ENCODE measurements at regions not wholly inside any gene's neighbourhood (a gene's known extent, or its start where the extent isn't known, plus 50 kb on each side); places are given as distances from the start of the nearest gene placed in this dataset.

DNA sequence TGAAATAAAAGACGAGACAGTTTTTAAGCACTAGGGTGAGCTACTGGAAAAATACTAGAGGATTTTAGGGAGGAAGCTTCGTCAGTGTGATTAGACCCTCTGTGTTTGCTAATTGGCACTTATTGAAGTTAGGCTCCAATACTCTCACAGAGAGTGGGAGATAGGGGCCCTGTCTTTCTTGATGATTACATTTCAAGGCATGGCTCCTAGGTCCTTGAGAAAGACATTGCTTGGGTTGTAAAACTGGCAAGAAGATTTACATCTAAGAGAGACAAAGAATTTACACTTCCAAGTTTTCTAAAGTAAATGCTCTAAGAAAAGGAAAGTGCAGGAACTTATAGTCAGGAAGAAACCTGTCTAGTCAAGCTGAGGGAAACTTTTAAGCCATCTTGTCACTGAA, 183.2 kb downstream of the C12orf50 start:
- no peaks in the 10 kb centered on the region for H3K9me3 ChIP-seq
- no peaks in the 10 kb centered on the region for H3K36me3 ChIP-seq
- no peaks in the 10 kb centered on the region for H3K4me1 ChIP-seq
- no peak overlapping the region for H3K27ac ChIP-seq
- no peak for DNase-seq
- TF ChIP-seq POLR2A (IDR thresholded peaks at IDR 0.05) (no peak), EP300 (IDR thresholded peaks at IDR 0.05; ENCODE audit: low read depth) (no peak), POLR2AphosphoS5 (IDR thresholded peaks at IDR 0.05) (no peak), CTCF (IDR thresholded peaks at IDR 0.05) (no peak)
- intact Hi-C loops (cut with DNase I; ENCODE audit: low total_unique reads): no loop called here
- in situ Hi-C loops (cut with MboI; ENCODE audit: low pct_ligation_motif_present in 1 of 4, low pct_unique_long_range_greater_than_20kb in 1 of 4, low sequenced_read_pairs in 3 of 4): loop anchor here in 1 of 4 donors (25.0 kb wide), 1 partner anchor 584 kb away; no protein-coding TSS in a partner anchor
- no peak overlapping the region for H3K4me3 ChIP-seq
- 25 to 49% methylated on average over 2 of the region's 2 CpGs for WGBS, 2 donors (ENCODE audit: low coverage in 1 of 2)
- no peaks in the 10 kb centered on the region for H3K27me3 ChIP-seq

- Histone ChIP-seq H3K4me3 (no peak overlapping the region), H3K4me1 (no peaks in the 10 kb centered on the region), H3K9me3 (no peaks in the 10 kb centered on the region), H3K27ac (no peak overlapping the region), H3K27me3 (no peaks in the 10 kb centered on the region), H3K36me3 (no peaks in the 10 kb centered on the region)
- TF ChIP-seq POLR2A (IDR thresholded peaks at IDR 0.05): no peak
- TF ChIP-seq POLR2AphosphoS5 (IDR thresholded peaks at IDR 0.05): no peak
- TF ChIP-seq EP300 (IDR thresholded peaks at IDR 0.05; ENCODE audit: low read depth): no peak
- TF ChIP-seq CTCF (IDR thresholded peaks at IDR 0.05): no peak
- intact Hi-C loops (cut with DNase I; ENCODE audit: low total_unique reads): no loop called here
- DNase-seq: no peak
- in situ Hi-C loops (cut with MboI; ENCODE audit: low pct_ligation_motif_present in 1 of 4, low pct_unique_long_range_greater_than_20kb in 1 of 4, low sequenced_read_pairs in 3 of 4): loop anchor here in 1 of 4 donors (25.0 kb wide), 1 partner anchor 580 kb away; no protein-coding TSS in a partner anchor
Observed at GRCh38 chr12:87841935-87842334, 187.3 kb downstream of the C12orf50 start.

DNA sequence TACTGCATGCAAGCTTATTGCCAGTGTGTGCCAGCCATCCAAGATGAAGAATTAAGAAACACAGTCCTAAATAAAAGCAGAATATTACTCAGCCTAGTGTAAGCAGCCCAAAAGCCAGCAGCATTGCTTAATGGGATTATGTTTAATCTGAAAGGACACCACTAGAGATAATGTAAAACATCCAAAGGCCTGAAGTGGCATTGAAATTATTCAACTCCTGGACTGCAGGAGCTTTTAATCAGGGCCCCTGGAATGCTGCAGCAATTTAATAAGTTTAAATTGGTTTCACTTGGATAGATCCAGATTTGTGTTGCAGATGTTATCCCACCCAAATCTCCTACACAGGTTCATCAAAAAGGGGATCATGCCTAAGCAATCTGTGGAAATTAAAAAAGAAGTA, 193.0 kb downstream of the C12orf50 start:
- TF ChIP-seq EP300 (IDR thresholded peaks at IDR 0.05; ENCODE audit: low read depth): no peak
- TF ChIP-seq POLR2AphosphoS5 (IDR thresholded peaks at IDR 0.05): no peak
- TF ChIP-seq POLR2A (IDR thresholded peaks at IDR 0.05): no peak
- no peak for TF ChIP-seq CTCF (IDR thresholded peaks at IDR 0.05)
- intact Hi-C loops (cut with DNase I; ENCODE audit: low total_unique reads): no loop called here
- no peaks in the 10 kb centered on the region for H3K36me3 ChIP-seq
- no peak overlapping the region for H3K4me3 ChIP-seq
- DNase-seq: no peak
- H3K27ac ChIP-seq: no peak overlapping the region
- no peaks in the 10 kb centered on the region for H3K4me1 ChIP-seq
- in situ Hi-C loops (cut with MboI; ENCODE audit: low pct_ligation_motif_present in 1 of 4, low pct_unique_long_range_greater_than_20kb in 1 of 4, low sequenced_read_pairs in 3 of 4): loop anchor here in 1 of 4 donors (25.0 kb wide), 1 partner anchor 574 kb away; no protein-coding TSS in a partner anchor
- no peaks in the 10 kb centered on the region for H3K9me3 ChIP-seq
- no peaks in the 10 kb centered on the region for H3K27me3 ChIP-seq

GRCh38 chr12:87828382-87828973, 200.7 kb downstream of the C12orf50 start:
- H3K4me1 ChIP-seq: no peaks in the 10 kb centered on the region
- WGBS, 2 donors (ENCODE audit: low coverage in 1 of 2): 86 to 92% methylated on average over 6 of the region's 6 CpGs
- TF ChIP-seq POLR2A (IDR thresholded peaks at IDR 0.05): no peak
- no peak for TF ChIP-seq CTCF (IDR thresholded peaks at IDR 0.05)
- no peak for TF ChIP-seq POLR2AphosphoS5 (IDR thresholded peaks at IDR 0.05)
- TF ChIP-seq EP300 (IDR thresholded peaks at IDR 0.05; ENCODE audit: low read depth): no peak
- H3K4me3 ChIP-seq: no peak overlapping the region
- H3K27ac ChIP-seq: no peak overlapping the region
- no peaks in the 10 kb centered on the region for H3K9me3 ChIP-seq
- no peak for DNase-seq
- peaks cover 0 to 2% (median 0%) of the 10 kb centered on the region in 4 donors for H3K36me3 ChIP-seq
- H3K27me3 ChIP-seq: no peaks in the 10 kb centered on the region
- in situ Hi-C loops (cut with MboI; ENCODE audit: low pct_ligation_motif_present in 1 of 4, low pct_unique_long_range_greater_than_20kb in 1 of 4, low sequenced_read_pairs in 3 of 4) (loop anchor here in 1 of 4 donors (25.0 kb wide), 1 partner anchor 566 kb away; no protein-coding TSS in a partner anchor), intact Hi-C loops (cut with DNase I; ENCODE audit: low total_unique reads) (no loop called here)

Data from transverse colon (tissue), 4 donors.